ENCODE measurements at regions not wholly inside any gene's neighbourhood (a gene's known extent, or its start where the extent isn't known, plus 50 kb on each side); places are given as distances from the start of the nearest gene placed in this dataset.

- DNase-seq (ENCODE audit: low read depth in 1 of 2, low spot score in 1 of 2): no peak
These were observed 172.0 kb upstream of the LRIG1 start for GRCh38 chr3:66672830-66673229.

- no peak for DNase-seq (ENCODE audit: low read depth in 1 of 2, low spot score in 1 of 2)
These were observed 172.5 kb upstream of the LRIG1 start for GRCh38 chr3:66673293-66673692.

- DNase-seq (ENCODE audit: low read depth in 1 of 2, low spot score in 1 of 2): no peak
These were observed 174.5 kb upstream of the LRIG1 start for GRCh38 chr3:66675366-66675765.

GRCh38 chr3:66692042-66692765 is 191.4 kb upstream of the LRIG1 start:
- no peak for DNase-seq (ENCODE audit: low read depth in 1 of 2, low spot score in 1 of 2)

- no peak for DNase-seq (ENCODE audit: low read depth in 1 of 2, low spot score in 1 of 2)
These were observed 191.9 kb upstream of the LRIG1 start for GRCh38 chr3:66692766-66693150.

GRCh38 chr3:66693461-66694031 is 192.7 kb upstream of the LRIG1 start:
- DNase-seq (ENCODE audit: low read depth in 1 of 2, low spot score in 1 of 2): no peak

- DNase-seq (ENCODE audit: low read depth in 1 of 2, low spot score in 1 of 2): no peak
These were observed 201.3 kb upstream of the LRIG1 start for GRCh38 chr3:66702126-66702525.

GRCh38 chr3:66703501-66703900 is 202.7 kb upstream of the LRIG1 start:
- no peak for DNase-seq (ENCODE audit: low read depth in 1 of 2, low spot score in 1 of 2)

- no peak for DNase-seq (ENCODE audit: low read depth in 1 of 2, low spot score in 1 of 2)
These were observed 204.3 kb upstream of the LRIG1 start for GRCh38 chr3:66705076-66705475.

- no peak for DNase-seq (ENCODE audit: low read depth in 1 of 2, low spot score in 1 of 2)
These were observed 206.1 kb upstream of the LRIG1 start for GRCh38 chr3:66706890-66707289.

- DNase-seq (ENCODE audit: low read depth in 1 of 2, low spot score in 1 of 2): no peak
These were observed 208.7 kb upstream of the LRIG1 start for GRCh38 chr3:66709532-66709931.

- no peak for DNase-seq (ENCODE audit: low read depth in 1 of 2, low spot score in 1 of 2)
These were observed 211.4 kb upstream of the LRIG1 start for GRCh38 chr3:66712210-66712609.

GRCh38 chr3:66713921-66714320 is 213.1 kb upstream of the LRIG1 start:
- DNase-seq (ENCODE audit: low read depth in 1 of 2, low spot score in 1 of 2): no peak

GRCh38 chr3:66715806-66716205 is 215.0 kb upstream of the LRIG1 start:
- no peak for DNase-seq (ENCODE audit: low read depth in 1 of 2, low spot score in 1 of 2)

GRCh38 chr3:66717806-66718205 is 217.0 kb upstream of the LRIG1 start:
- no peak for DNase-seq (ENCODE audit: low read depth in 1 of 2, low spot score in 1 of 2)

GRCh38 chr3:66719796-66720356 is 219.1 kb upstream of the LRIG1 start:
- DNase-seq (ENCODE audit: low read depth in 1 of 2, low spot score in 1 of 2): no peak

- DNase-seq (ENCODE audit: low read depth in 1 of 2, low spot score in 1 of 2): no peak
These were observed 219.7 kb upstream of the LRIG1 start for GRCh38 chr3:66720508-66720907.

GRCh38 chr3:66722675-66723074 is 221.9 kb upstream of the LRIG1 start:
- DNase-seq (ENCODE audit: low read depth in 1 of 2, low spot score in 1 of 2): no peak

GRCh38 chr3:66723231-66723630 is 222.4 kb upstream of the LRIG1 start:
- DNase-seq (ENCODE audit: low read depth in 1 of 2, low spot score in 1 of 2): no peak

GRCh38 chr3:66729687-66730393 is 229.0 kb upstream of the LRIG1 start:
- DNase-seq (ENCODE audit: low read depth in 1 of 2, low spot score in 1 of 2): no peak

GRCh38 chr3:66738625-66739365 is 238.0 kb upstream of the LRIG1 start:
- no peak for DNase-seq (ENCODE audit: low read depth in 1 of 2, low spot score in 1 of 2)

All from stimulated activated CD4-positive, alpha-beta T cell treated with anti-CD3 and anti-CD28 coated beads, Interleukin-15, amount 100 ng/mL, for 1 hour (primary cell).